Panc1 (cell line): ENCODE measurements at regions not wholly inside any gene's neighbourhood (a gene's known extent, or its start where the extent isn't known, plus 50 kb on each side); places are given as distances from the start of the nearest gene placed in this dataset.

Source experiments
- CTCF ChIP-seq: fragments of 450-650 bp; IDR thresholded peaks from 2 replicates; pipeline ENCODE4 v1.5.1; 2017; ENCODE audit warnings: mild to moderate bottlenecking
- POLR2AphosphoS5 ChIP-seq: IDR thresholded peaks from 2 replicates; pipeline ENCODE4 v1.6.1; 2012; ENCODE audit warnings: mild to moderate bottlenecking, low read depth, low read length, moderate library complexity
- SIN3A ChIP-seq: IDR thresholded peaks from 2 replicates; pipeline ENCODE4 v1.6.1; 2012; ENCODE audit warnings: low read depth, mild to moderate bottlenecking, low read length, moderate library complexity, borderline replicate concordance; ENCODE audit not compliant: insufficient read depth

DNA sequence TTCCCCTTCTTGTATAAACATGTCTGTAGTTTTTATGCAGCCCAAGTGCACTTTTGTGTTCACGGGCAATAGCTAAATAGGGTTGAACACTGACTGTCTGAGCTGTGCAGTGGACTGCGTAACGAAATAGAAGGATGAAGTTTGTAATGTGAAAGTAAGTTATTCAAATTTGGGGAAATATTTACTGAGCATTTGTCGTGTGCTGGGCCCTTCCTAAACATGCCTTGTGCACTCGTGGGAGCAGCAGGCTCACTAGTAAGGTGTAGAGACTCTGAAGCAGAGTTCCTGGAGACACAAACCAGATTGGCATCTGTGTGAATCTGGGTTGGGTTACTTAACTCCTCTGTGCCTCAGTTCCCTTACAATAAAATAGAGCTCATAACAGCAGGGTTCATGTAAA, 51.7 kb upstream of the C1QTNF7 start:
- TF ChIP-seq POLR2AphosphoS5, result no peak
- no peak for TF ChIP-seq CTCF
- TF ChIP-seq SIN3A, result no peak
